NCI-H2196 (cell line): ENCODE measurements at regions not wholly inside any gene's neighbourhood (a gene's known extent, or its start where the extent isn't known, plus 50 kb on each side); places are given as distances from the start of the nearest gene placed in this dataset.
A peak's percentile ranks its signal among the peaks of the same experiment; 100 is the strongest.
"Not testable (repeated sequence)": the region's sequence is repeated elsewhere in the genome, so short reads cannot be mapped to it uniquely, and the experiment has no call there.

ENCODE experiments used
- DNase-seq: peaks from one replicate; lab custom pipeline; 2025; ENCODE audit not compliant: unreplicated experiment; lab: John Stamatoyannopoulos, UW

- DNase-seq = no peak
Measured at GRCh38 chr21:35711213-35711612, 349.1 kb downstream of the SETD4 start.

- DNase-seq = not testable (repeated sequence)
Measured at GRCh38 chr21:35709990-35710389, 350.3 kb downstream of the SETD4 start.

GRCh38 chr21:35705888-35706287 lies 354.4 kb downstream of the SETD4 start:
- DNase-seq = no peak

GRCh38 chr21:35705237-35705887 lies 355.0 kb downstream of the SETD4 start:
- DNase-seq = no peak

GRCh38 chr21:35703704-35704103 lies 356.6 kb downstream of the SETD4 start:
- no peak for DNase-seq

GRCh38 chr21:35699361-35699760 lies 361.0 kb downstream of the SETD4 start:
- no peak for DNase-seq

GRCh38 chr21:35697321-35697808 lies 363.0 kb downstream of the SETD4 start:
- peak; percentile 69 for DNase-seq

GRCh38 chr21:35696644-35697043 lies 363.7 kb downstream of the SETD4 start:
- DNase-seq = no peak

- no peak for DNase-seq
Measured at GRCh38 chr21:35692311-35692710, 368.0 kb downstream of the SETD4 start.

GRCh38 chr21:35690436-35690835 lies 369.9 kb downstream of the SETD4 start:
- no peak for DNase-seq

- DNase-seq = no peak
Measured at GRCh38 chr21:35686156-35686555, 374.2 kb downstream of the SETD4 start.

GRCh38 chr21:35683664-35684304 lies 376.5 kb downstream of the SETD4 start:
- no peak for DNase-seq

GRCh38 chr21:35682904-35683549 lies 377.3 kb downstream of the SETD4 start:
- no peak for DNase-seq

- no peak for DNase-seq
Measured at GRCh38 chr21:35681946-35682345, 378.4 kb downstream of the SETD4 start.

- no peak for DNase-seq
Measured at GRCh38 chr21:35679076-35679475, 381.2 kb downstream of the SETD4 start.

GRCh38 chr21:35678393-35678792 lies 381.9 kb downstream of the SETD4 start:
- no peak for DNase-seq

- no peak for DNase-seq
Measured at GRCh38 chr21:35677298-35677841, 383.0 kb downstream of the SETD4 start.

GRCh38 chr21:35674895-35675470 lies 385.3 kb downstream of the SETD4 start:
- no peak for DNase-seq

GRCh38 chr21:35674091-35674671 lies 386.1 kb downstream of the SETD4 start:
- DNase-seq = no peak

- DNase-seq = no peak
Measured at GRCh38 chr21:35672313-35672712, 388.0 kb downstream of the SETD4 start.

- DNase-seq = no peak
Measured at GRCh38 chr21:35664683-35665082, 395.6 kb downstream of the SETD4 start.
